HUDEP-2 (cell line): ENCODE measurements at regions not wholly inside any gene's neighbourhood (a gene's known extent, or its start where the extent isn't known, plus 50 kb on each side); places are given as distances from the start of the nearest gene placed in this dataset.
"Not testable (repeated sequence)": the region's sequence is repeated elsewhere in the genome, so short reads cannot be mapped to it uniquely, and the experiment has no call there.

Source experiments
- DNase-seq, 76 experiments: peaks; one replicate each; lab custom pipeline; 2025; ENCODE audit not compliant: unreplicated experiment in 76 of 76; lab: John Stamatoyannopoulos, UW

DNA sequence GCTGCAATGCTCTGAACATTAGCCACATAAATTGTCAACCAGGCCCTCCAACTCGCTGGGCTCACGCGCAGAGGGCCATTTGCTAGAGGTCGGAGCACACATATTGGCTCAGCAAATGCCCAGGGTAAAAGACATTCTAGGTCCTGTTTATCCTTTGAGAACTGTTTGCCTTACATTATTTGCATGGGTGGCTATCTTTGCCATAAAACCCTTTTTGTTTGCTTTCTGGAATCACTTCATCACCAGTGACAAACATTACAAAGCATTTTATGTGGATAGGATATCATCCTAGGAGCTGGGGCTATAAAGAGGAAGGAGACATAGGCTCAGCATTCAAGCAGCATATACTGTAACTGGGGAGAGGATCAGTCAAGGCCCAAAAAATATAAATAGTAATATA is 149.2 kb upstream of the RAI2 start:
- no peak for DNase-seq

DNA sequence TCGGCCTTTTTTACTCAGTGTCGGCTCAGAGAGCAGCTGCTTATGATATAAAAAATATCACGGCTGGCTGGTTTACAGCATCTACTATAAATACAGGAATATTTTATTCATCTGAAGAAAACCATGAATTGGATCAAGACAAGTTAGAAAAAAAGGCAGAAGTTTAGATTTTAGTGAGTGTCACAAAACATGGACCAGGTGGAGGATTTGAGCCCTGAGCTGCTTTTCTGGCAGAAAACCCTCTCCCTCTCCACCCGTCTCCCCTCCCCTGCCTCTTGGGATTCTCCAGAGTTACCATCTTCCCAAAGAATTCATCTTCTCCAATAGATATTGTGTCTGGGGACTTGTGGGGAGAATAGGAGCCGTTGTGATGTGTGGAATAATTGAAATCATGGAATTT is 142.8 kb upstream of the RAI2 start:
- no peak for DNase-seq

DNA sequence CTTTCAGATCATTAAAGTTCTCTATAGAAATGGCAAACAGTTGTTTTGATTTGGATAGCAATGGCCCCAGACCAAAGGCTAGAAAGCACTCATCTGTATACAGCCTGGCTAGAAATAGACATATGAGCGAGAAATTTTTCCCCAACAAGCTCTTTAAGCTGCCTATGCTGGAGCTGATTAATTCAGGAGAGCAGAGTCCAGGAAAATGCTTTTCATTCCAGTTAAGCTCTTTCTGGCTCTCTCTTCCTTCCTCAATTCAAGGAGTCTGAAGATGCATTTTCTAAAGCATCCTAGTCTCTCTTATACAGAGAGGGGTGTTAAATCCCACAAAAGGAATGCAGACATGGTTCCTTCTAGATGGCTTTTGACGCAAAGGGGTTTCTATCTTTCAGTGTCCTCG is 141.7 kb upstream of the RAI2 start:
- no peak for DNase-seq

DNA sequence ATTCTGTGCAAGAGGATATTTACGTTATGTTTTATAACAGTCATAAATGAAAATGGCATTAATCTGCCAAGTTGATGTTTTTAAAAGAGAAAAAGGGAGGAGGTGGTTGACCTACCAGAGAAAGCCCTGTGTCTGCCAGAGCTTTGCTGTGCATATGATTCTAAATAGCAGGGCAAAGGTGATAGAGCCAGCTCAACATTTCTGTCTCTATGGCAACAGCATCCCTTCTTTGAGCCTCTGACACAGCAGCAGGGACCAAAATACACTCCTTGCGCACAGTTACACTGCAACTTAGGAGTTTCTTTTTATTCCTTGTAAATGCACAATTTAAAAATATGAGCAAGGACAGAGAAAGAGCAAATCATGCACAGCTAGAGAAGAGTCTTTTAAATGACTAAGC is 133.3 kb upstream of the RAI2 start:
- no peak for DNase-seq

DNA sequence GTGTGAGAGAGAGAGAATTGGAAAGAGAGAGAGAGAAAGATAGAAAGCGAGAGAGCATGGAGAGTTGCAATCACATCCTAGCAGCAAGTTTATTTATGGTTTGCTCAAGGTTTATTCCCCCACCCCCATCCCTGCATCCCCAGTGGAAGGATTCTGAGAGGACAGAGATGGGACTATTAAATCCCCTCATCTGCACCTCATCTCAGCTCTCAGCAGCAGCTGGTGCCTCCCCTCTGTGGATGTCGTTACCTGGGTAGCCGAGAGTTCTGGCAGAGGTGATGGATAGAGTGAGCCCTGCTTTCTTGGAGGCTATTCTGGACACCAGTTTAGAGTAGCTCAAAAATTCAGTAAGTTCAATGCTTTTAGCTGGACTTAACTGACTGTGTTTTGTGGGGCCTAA is 132.0 kb upstream of the RAI2 start:
- DNase-seq, result no peak

DNA sequence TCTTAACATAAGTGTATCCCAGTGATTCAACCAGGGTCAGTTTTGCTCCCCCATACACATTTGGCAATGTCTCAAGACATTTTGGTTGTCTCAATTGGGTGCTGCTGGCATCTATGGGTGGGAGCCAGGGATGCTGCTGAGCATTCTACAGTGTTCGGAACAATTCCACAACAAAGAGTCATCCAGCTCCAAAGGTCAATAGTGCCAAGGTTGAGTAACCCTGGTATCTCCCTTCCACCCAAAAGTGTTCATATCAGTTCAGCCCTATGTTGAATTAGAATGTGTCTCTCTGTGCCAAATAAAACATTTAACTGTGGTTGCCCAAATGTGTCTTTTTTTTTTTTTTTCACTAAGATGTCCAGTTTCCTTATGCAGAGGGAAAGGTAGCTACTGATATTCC is 129.4 kb upstream of the RAI2 start:
- no peak for DNase-seq

- no peak for DNase-seq
Measured at GRCh38 chrX:17987783-17988182, 126.7 kb upstream of the RAI2 start.

GRCh38 chrX:17986977-17987376 is 125.9 kb upstream of the RAI2 start:
- no peak for DNase-seq

DNA sequence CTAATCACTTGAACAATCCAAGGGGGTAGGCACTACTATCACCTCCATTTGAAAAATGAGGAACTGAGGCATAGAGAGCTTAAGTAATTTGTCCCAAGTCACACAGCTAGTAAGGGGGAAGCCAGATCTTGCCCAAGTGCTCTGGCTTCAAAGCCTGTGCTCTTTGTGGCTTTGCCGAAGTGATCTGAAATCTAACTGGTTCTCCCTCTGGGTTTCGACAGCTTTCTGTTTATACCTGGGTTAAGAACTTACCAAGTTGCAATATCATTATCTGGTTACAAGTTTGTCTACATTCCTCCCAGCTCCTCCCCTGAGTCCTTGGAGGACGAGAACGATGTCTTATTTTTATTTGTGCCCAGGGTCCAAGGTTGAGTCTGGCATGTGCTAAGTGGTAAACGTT is 125.3 kb upstream of the RAI2 start:
- DNase-seq, result no peak

DNA sequence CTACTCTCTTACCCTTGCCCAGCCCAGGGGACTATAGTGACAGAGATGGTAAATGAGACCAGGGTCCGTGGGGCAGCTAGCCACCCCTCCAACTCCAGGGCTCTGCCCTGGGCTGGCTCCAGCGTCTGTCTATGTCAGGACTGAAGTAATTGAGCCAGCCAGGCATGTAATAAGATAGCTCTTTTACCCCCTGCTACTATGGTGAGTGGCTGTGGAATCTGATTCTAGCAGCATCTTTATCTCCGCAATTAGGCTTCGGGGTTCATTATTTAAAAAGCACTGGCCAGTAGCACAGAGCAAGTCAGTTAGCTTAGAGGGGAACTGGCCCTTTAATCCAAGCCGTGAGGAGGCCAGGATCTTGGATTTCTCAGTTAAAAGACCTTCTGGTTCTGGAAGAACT is 123.3 kb upstream of the RAI2 start:
- DNase-seq, result no peak

DNA sequence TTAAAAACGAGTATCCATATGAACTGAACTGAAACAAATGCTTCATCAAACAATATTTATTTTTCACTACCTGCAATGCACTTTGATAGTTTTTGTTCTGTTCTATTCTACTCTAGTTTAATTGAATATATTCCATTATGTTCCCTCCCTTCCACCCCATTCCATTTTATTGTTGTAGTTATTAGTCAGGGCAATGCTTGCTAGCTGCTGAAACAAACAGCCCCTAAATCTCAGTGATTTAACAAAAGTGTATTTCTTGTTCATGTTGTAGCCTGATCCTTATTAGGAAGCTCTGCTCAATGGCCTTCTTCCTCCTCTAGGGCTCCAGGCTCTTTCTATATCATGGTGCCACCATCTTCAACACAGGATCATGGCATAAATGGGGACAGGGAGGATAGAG is 122.3 kb upstream of the RAI2 start:
- DNase-seq, result no peak

DNA sequence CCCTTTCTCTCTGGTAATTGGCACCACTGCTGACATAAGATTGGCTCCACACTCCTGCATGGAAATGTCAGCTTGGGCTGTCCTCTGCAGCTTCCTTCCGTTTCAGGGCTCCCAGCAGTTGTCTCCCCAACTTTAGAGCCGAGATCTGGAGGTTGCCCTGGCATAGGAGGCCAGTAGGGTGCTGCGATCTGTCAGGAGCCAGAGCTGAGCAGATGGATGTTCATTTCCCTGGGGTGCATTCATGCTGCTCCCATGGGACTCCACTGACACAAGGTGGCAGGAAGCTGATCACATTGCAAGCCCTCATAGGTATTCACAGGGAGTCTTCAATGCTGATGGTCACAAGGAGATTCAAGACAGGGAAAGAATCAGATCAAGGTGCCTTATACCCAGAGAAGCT is 116.6 kb upstream of the RAI2 start:
- no peak for DNase-seq

- DNase-seq, result no peak
Measured at GRCh38 chrX:17976955-17977354, 115.9 kb upstream of the RAI2 start.

GRCh38 chrX:17975349-17975748 is 114.3 kb upstream of the RAI2 start:
- DNase-seq, result not testable (repeated sequence)

DNA sequence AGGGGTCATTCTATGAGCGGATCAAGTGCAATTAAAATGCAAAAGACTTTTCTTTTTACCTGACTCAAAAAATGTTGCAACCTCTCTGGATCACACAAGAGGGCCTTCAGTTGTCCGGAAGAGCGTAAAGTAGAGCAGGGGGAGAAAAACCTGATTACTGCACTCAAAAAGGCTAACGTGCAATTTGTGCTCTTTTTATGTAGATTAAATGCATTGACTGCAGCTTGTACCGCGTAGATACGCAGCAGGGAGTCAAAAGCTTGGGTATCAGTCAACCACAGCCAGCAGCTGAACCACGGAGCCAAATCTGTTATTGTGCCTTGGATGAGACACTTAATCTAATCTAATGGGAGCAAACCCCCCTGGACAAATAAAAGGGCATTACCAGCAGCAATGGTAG is 107.3 kb upstream of the RAI2 start:
- DNase-seq, result peak in 6 of 76 experiments; percentile 2 to 37 (median 8)

- no peak for DNase-seq
Measured at GRCh38 chrX:17967888-17968287, 106.8 kb upstream of the RAI2 start.

DNA sequence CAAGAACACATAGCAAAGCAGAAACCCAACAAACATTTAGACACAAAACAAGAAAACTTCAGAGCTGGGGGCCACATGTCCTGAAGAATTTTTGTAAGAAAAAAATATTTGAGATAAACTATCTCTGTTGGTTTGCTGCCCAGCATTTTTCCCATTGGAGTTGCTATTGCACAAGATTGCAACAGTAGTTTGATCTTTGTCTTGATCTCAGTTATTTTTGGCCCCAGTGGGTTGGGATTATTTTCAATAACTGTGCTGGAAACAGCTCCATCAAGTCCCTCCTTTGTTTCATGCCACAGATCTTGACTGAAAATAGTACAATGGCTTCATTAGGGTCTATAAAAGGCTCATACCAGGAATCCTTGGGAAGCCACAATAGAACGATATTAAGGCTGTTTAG is 103.8 kb upstream of the RAI2 start:
- DNase-seq, result no peak

DNA sequence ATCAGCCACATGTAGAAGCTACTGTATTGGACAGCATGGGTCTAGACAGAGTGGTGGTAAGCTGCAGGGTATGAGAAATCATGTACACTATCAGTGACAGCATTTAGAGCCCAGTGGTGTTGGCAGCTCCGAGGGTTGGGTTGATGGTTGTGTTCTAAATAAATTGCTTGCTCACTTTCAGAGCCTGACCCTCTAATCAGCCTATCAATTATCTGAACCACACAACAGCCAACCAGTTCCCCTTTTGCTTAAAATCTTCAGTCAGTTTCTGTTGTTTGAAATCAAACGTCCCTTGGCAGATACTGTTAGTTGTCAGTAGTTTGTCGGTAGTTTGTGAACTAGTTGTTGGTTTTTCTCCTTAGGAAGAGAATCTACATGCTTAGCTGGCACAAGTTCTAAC is 99.8 kb upstream of the RAI2 start:
- peak in 2 of 76 experiments; percentile 1 for DNase-seq

DNA sequence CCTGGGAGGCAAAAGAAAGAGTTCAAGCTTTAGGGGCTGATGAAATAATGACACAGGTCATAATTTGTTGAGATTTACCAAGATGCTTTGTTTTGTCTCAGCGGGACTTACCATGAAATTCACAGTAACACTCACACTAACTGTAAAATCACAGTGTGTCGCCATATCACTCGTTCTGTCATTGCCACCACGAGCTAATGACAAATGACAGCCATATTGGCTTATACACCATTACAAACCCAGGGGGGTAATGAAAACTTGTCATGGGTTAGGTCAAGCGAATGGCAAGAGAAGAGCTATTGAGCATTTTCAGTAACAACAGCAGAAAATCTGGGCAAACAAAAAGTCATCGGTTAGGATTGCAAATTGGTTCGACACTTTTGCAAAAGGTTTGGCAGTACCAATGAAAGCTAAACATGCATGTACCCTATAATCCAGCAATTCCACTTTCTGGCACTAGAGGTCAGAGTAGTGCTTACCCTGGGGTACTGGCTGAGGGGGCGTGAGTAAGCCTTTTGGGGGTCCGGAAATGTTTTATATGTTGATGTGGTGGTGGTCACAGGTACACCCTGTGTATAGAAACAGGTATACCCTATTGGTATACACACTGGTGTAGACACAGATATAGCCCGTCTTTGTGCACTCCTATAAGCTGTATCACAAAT is 83.9 kb upstream of the RAI2 start:
- DNase-seq, result peak in 13 of 76 experiments; percentile 0 to 15 (median 1)

DNA sequence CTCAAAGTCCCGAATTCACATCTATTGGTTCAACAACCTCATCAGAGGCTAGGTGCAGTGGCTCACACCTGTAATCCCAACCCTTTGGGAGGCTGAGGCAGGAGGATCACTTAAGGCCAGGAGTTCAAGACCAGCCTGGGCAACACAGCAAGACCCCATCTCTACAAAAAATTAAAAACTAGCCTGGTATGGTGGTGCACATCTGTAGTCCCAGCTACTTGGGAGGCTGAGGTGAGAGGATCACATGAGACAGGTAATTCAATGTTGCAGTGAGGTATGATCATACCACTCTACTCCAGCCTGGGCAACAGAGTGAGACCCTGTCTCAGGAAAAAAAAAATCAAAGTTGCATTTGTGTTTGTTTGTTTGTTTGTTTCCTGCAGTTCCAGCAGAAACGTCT is 80.1 kb upstream of the RAI2 start:
- not testable (repeated sequence) for DNase-seq

DNA sequence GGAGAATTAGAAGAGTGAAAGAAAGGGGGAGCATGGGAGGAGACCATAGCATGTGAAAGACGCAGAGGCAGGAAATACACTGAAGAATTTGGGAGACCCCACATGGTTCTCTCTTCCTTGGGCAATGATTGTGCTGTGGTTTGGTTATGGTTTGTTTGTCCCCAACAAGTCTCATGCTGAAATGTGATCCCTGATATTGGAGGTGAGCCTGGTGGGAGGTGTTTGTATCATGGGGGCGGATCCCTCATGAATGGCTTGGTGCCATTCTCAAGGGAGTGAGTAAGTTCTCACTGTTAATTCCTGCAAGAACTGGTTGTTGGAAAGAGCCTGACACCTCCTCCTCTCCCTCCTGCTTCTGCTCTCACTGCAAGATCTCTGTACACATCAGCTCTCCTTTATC is 78.6 kb upstream of the RAI2 start:
- no peak for DNase-seq

DNA sequence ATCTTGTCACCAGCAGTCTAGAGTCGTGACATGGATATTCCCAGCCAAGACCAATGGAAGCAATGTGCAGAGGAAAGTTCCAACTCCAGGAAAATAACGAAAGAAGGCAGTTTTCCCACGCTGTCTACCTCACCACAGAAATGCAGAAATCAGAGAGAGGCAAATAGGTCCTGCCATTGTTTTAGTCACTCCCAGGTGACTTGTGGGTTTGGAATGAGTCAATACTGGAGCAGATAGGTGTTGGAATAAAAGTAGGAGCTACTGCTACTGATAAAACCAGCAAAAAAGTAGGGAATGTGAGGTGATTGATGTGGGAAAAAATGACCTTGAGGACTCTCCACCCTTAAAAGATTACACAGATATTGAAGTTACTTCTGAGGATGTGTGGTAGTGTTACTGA is 72.8 kb upstream of the RAI2 start:
- DNase-seq, result no peak

GRCh38 chrX:17932781-17933180 is 71.7 kb upstream of the RAI2 start:
- DNase-seq, result no peak
